T1000 (cell line): ENCODE measurements at regions not wholly inside any gene's neighbourhood (a gene's known extent, or its start where the extent isn't known, plus 50 kb on each side); places are given as distances from the start of the nearest gene placed in this dataset.

Experiments used
- DNase-seq: peaks from one replicate; lab custom pipeline; 2025; ENCODE audit warnings: mixed read lengths; lab: John Stamatoyannopoulos, UW

- no peak for DNase-seq
Measured at GRCh38 chr6:140271759-140272377, 897.4 kb upstream of the CITED2 start.

GRCh38 chr6:140269591-140270165, 895.2 kb upstream of the CITED2 start:
- DNase-seq: no peak

GRCh38 chr6:140264431-140264830, 890.0 kb upstream of the CITED2 start:
- DNase-seq: no peak

- DNase-seq: peak; percentile 1
Measured at GRCh38 chr6:140258302-140258701, 883.9 kb upstream of the CITED2 start.

- no peak for DNase-seq
Measured at GRCh38 chr6:140256248-140256647, 881.8 kb upstream of the CITED2 start.

- DNase-seq: no peak
Measured at GRCh38 chr6:140253096-140253495, 878.6 kb upstream of the CITED2 start.

- DNase-seq: no peak
Measured at GRCh38 chr6:140252099-140252498, 877.7 kb upstream of the CITED2 start.

GRCh38 chr6:140245296-140246040, 871.0 kb upstream of the CITED2 start:
- DNase-seq: no peak

GRCh38 chr6:140237251-140237650, 862.8 kb upstream of the CITED2 start:
- DNase-seq: no peak

GRCh38 chr6:140236732-140237131, 862.3 kb upstream of the CITED2 start:
- no peak for DNase-seq

GRCh38 chr6:140230282-140230681, 855.8 kb upstream of the CITED2 start:
- DNase-seq: no peak

- no peak for DNase-seq
Measured at GRCh38 chr6:140228491-140228890, 854.0 kb upstream of the CITED2 start.

- no peak for DNase-seq
Measured at GRCh38 chr6:140226637-140227036, 852.2 kb upstream of the CITED2 start.

GRCh38 chr6:140225701-140226436, 851.4 kb upstream of the CITED2 start:
- no peak for DNase-seq

GRCh38 chr6:140217283-140217682, 842.8 kb upstream of the CITED2 start:
- DNase-seq: no peak

- DNase-seq: no peak
Measured at GRCh38 chr6:140209775-140210174, 835.3 kb upstream of the CITED2 start.

GRCh38 chr6:140208286-140208685, 833.8 kb upstream of the CITED2 start:
- no peak for DNase-seq

- DNase-seq: no peak
Measured at GRCh38 chr6:140205795-140206593, 831.5 kb upstream of the CITED2 start.

GRCh38 chr6:140204154-140204553, 829.7 kb upstream of the CITED2 start:
- DNase-seq: no peak

- no peak for DNase-seq
Measured at GRCh38 chr6:140203661-140204147, 829.3 kb upstream of the CITED2 start.

- DNase-seq: no peak
Measured at GRCh38 chr6:140202964-140203515, 828.6 kb upstream of the CITED2 start.
